Loucy (cell line): ENCODE measurements at regions not wholly inside any gene's neighbourhood (a gene's known extent, or its start where the extent isn't known, plus 50 kb on each side); places are given as distances from the start of the nearest gene placed in this dataset.

ENCODE experiments used
- H2AFZ ChIP-seq: fragments of 200-600 bp; sonication (generic); 2 replicates; pipeline ENCODE4 v1.6.0; 2016; ENCODE audit warnings: antibody characterized with exemption, mild to moderate bottlenecking, low read length, moderate library complexity
- H3F3A ChIP-seq: fragments of 200-600 bp; 2 replicates; pipeline ENCODE4 v1.6.0; 2016; ENCODE audit warnings: antibody characterized with exemption, low read depth, mild to moderate bottlenecking
- H3K27me3 ChIP-seq: fragments of 200-600 bp; sonication (generic); 2 replicates; pipeline ENCODE4 v1.6.1; 2014; ENCODE audit warnings: low read length, mild to moderate bottlenecking; ENCODE audit not compliant: insufficient read depth, poor library complexity, severe bottlenecking
- H3K36me3 ChIP-seq: fragments of 200-600 bp; sonication (generic); 2 replicates; pipeline ENCODE4 v1.6.1; 2016; ENCODE audit warnings: low read length; ENCODE audit not compliant: insufficient read depth
- H3K4me1 ChIP-seq: fragments of 200-600 bp; sonication (generic); 2 replicates; pipeline ENCODE4 v1.5.1; 2014; ENCODE audit warnings: low read length, mild to moderate bottlenecking; ENCODE audit not compliant: insufficient read depth, poor library complexity, severe bottlenecking
- H3K4me2 ChIP-seq: fragments of 200-600 bp; sonication (generic); 2 replicates; pipeline ENCODE4 v1.6.0; 2014; ENCODE audit warnings: antibody characterized with exemption, low read length, low read depth, mild to moderate bottlenecking; ENCODE audit not compliant: poor library complexity, severe bottlenecking
- H3K4me3 ChIP-seq: fragments of 200-600 bp; sonication (generic); 2 replicates; pipeline ENCODE4 v1.5.1; 2014; ENCODE audit warnings: low read length, mild to moderate bottlenecking, mixed read lengths; ENCODE audit not compliant: poor library complexity, severe bottlenecking
- H3K79me2 ChIP-seq: fragments of 200-600 bp; sonication (generic); 2 replicates; pipeline ENCODE4 v1.6.1; 2014; ENCODE audit warnings: low read length; ENCODE audit not compliant: insufficient read depth
- H3K9ac ChIP-seq: fragments of 200-600 bp; sonication (generic); 2 replicates; pipeline ENCODE4 v1.6.0; 2014; ENCODE audit warnings: mild to moderate bottlenecking, low read depth, low read length, moderate library complexity; ENCODE audit not compliant: poor library complexity, severe bottlenecking
- H3K9me2 ChIP-seq: fragments of 200-600 bp; sonication (generic); replicated peaks from 2 replicates; pipeline ENCODE4 v1.6.1; 2016; ENCODE audit warnings: low read depth, low read length, mixed read lengths
- H3K9me3 ChIP-seq: fragments of 200-600 bp; sonication (generic); 2 replicates; pipeline ENCODE4 v1.6.1; 2014; ENCODE audit warnings: mild to moderate bottlenecking, antibody characterized with exemption, low read length, low read depth; ENCODE audit not compliant: insufficient read depth
- H4K20me1 ChIP-seq: fragments of 200-600 bp; sonication (generic); 2 replicates; pipeline ENCODE4 v1.6.0; 2014; ENCODE audit warnings: antibody characterized with exemption, low read length, mild to moderate bottlenecking; ENCODE audit not compliant: insufficient read depth, poor library complexity, severe bottlenecking
- EZH2phosphoT487 ChIP-seq: fragments of 200-600 bp; IDR thresholded peaks from 2 replicates; pipeline ENCODE4 v1.6.1; 2018; ENCODE audit warnings: antibody characterized with exemption, mild to moderate bottlenecking, moderate library complexity, borderline replicate concordance
- TF ChIP-seq, protein P1 (sequence below): fragments of 200-600 bp; sonication (generic); conservative IDR thresholded peaks from 2 replicates; pipeline ENCODE4 v1.5.1; 2014; ENCODE audit warnings: mild to moderate bottlenecking, antibody characterized with exemption, low read length

DNA sequence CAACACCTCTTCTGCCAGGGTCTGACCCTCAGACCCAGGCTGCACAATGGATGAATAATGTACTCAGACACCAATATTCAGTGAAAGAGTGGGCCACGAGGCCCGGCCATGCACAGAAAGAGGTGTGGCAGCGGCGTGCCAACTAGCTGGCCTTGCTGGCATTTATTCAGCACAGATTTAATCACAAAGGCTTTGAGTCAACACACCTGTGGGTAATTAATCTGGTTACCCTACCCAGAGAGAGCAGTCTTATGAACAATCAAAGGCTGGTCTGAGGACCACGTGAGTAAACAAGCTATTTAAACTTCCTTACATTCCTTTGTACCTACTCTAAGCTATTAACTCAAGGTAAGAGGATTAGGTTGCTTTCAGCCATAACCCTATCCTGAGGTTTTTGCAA, 324.8 kb downstream of the C12orf50 start:
- Histone ChIP-seq H3K4me1 (no peaks in the 10 kb centered on the region), H3K9me3 (no peaks in the 10 kb centered on the region), H3K27me3 (no peaks in the 10 kb centered on the region), H3K4me3 (no peak overlapping the region), H3K4me2 (no peak overlapping the region), H2AFZ (no peak overlapping the region), H3K9me2 (no peaks in the 10 kb centered on the region), H3K9ac (no peak overlapping the region), H3F3A (no peaks in the 10 kb centered on the region), H3K79me2 (no peaks in the 10 kb centered on the region), H4K20me1 (no peaks in the 10 kb centered on the region), H3K36me3 (no peaks in the 10 kb centered on the region)
- TF ChIP-seq EZH2phosphoT487: no peak
- TF ChIP-seq, protein P1, sequence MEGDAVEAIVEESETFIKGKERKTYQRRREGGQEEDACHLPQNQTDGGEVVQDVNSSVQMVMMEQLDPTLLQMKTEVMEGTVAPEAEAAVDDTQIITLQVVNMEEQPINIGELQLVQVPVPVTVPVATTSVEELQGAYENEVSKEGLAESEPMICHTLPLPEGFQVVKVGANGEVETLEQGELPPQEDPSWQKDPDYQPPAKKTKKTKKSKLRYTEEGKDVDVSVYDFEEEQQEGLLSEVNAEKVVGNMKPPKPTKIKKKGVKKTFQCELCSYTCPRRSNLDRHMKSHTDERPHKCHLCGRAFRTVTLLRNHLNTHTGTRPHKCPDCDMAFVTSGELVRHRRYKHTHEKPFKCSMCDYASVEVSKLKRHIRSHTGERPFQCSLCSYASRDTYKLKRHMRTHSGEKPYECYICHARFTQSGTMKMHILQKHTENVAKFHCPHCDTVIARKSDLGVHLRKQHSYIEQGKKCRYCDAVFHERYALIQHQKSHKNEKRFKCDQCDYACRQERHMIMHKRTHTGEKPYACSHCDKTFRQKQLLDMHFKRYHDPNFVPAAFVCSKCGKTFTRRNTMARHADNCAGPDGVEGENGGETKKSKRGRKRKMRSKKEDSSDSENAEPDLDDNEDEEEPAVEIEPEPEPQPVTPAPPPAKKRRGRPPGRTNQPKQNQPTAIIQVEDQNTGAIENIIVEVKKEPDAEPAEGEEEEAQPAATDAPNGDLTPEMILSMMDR: no peak

DNA sequence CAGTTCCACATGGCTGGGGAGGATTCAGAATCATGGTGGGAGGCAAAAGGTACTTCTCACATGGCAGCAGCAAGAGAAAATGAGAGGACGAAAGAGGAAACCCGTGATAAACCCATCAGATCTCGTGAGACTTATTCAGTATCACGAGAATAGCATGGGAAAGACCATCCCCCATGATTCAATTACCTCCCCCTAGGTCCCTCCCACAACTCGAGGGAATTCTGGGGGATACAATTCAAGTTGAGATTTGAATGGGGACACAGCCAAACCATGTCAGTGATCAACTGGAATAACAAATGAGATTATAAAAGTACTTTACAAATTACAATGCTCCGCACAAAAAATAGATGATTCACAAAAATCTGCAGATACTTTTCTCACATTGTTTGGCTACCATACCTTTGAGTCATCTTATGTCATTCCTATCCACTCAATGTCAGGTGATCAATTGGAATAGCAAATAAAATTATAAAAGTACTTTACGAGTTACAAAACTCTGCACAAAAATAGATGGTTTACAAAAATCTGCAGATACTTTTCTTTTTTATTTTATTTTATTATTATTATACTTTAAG, 338.9 kb downstream of the C12orf50 start:
- Histone ChIP-seq H2AFZ (no peak overlapping the region), H3K4me1 (no peaks in the 10 kb centered on the region), H3K27me3 (no peaks in the 10 kb centered on the region), H3K9ac (no peak overlapping the region), H3K36me3 (no peaks in the 10 kb centered on the region), H3K9me2 (no peaks in the 10 kb centered on the region), H3K79me2 (no peaks in the 10 kb centered on the region), H3F3A (no peaks in the 10 kb centered on the region), H3K9me3 (no peaks in the 10 kb centered on the region), H3K4me3 (no peak overlapping the region), H4K20me1 (no peaks in the 10 kb centered on the region), H3K4me2 (no peak overlapping the region)
- TF ChIP-seq, protein P1: no peak
- no peak for TF ChIP-seq EZH2phosphoT487

DNA sequence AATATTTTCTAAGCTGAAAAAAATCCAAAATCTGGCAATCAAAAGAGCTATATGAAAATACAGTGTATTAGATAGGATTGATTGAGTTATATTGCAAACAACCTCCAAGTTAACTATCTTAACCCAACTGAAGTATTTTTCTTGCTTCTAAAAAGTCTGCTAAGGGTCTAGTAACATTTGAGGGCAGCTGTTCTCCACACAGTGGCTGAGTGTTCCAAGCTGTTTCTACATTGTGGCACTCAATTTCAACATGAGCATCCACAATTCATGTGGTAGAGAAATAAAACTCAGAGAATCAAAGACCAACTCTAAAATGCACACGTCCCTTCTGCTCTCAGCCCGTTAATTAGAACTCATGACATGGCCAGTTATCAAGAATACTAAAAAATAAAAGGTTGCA, 340.0 kb downstream of the C12orf50 start:
- no peak overlapping the region for H3K4me2 ChIP-seq
- no peaks in the 10 kb centered on the region for H4K20me1 ChIP-seq
- H3K79me2 ChIP-seq: no peaks in the 10 kb centered on the region
- H3F3A ChIP-seq: no peaks in the 10 kb centered on the region
- TF ChIP-seq, protein P1: no peak
- no peak for TF ChIP-seq EZH2phosphoT487
- H3K4me1 ChIP-seq: no peaks in the 10 kb centered on the region
- no peaks in the 10 kb centered on the region for H3K36me3 ChIP-seq
- no peak overlapping the region for H2AFZ ChIP-seq
- H3K9ac ChIP-seq: no peak overlapping the region
- no peaks in the 10 kb centered on the region for H3K9me3 ChIP-seq
- no peaks in the 10 kb centered on the region for H3K9me2 ChIP-seq
- no peaks in the 10 kb centered on the region for H3K27me3 ChIP-seq
- H3K4me3 ChIP-seq: no peak overlapping the region
